ENCODE measurements at regions not wholly inside any gene's neighbourhood (a gene's known extent, or its start where the extent isn't known, plus 50 kb on each side); places are given as distances from the start of the nearest gene placed in this dataset.

DNA sequence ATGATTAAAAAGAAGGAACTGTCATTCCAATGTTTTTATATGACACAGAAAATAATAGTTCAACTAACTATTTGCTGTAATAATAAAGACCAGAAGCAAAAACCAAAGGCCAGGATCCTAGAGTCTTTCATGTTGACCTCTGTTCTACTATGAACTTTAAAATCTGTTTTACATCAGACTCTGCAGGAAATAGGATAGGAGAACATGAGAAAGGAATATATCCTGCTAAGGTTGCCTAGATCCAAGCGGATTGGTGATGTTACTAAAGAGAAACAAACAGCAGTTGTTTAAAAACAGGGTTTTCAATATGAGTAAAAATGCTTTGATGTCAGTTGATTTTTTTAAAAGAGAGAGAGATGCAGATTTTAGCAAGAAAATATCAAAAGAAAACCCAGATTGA lies 549.6 kb downstream of the ZIC1 start:
- TF ChIP-seq, protein P1, sequence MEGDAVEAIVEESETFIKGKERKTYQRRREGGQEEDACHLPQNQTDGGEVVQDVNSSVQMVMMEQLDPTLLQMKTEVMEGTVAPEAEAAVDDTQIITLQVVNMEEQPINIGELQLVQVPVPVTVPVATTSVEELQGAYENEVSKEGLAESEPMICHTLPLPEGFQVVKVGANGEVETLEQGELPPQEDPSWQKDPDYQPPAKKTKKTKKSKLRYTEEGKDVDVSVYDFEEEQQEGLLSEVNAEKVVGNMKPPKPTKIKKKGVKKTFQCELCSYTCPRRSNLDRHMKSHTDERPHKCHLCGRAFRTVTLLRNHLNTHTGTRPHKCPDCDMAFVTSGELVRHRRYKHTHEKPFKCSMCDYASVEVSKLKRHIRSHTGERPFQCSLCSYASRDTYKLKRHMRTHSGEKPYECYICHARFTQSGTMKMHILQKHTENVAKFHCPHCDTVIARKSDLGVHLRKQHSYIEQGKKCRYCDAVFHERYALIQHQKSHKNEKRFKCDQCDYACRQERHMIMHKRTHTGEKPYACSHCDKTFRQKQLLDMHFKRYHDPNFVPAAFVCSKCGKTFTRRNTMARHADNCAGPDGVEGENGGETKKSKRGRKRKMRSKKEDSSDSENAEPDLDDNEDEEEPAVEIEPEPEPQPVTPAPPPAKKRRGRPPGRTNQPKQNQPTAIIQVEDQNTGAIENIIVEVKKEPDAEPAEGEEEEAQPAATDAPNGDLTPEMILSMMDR (IDR thresholded peaks at IDR 0.05; ENCODE audit: insufficient read depth, low read depth, low read length): no peak
- TF ChIP-seq EZH2 (IDR thresholded peaks at IDR 0.05; ENCODE audit: insufficient read depth, low read length): no peak
